Skeletal muscle cell (primary cell): ENCODE measurements at regions not wholly inside any gene's neighbourhood (a gene's known extent, or its start where the extent isn't known, plus 50 kb on each side); places are given as distances from the start of the nearest gene placed in this dataset.

Experiments used
- DNase-seq: peaks from one replicate; pipeline ENCODE4 v3.0.0-alpha.2; 2010; ENCODE audit warnings: low read depth
- H3K4me3 ChIP-seq: 2 replicates; pipeline ENCODE4 v1.5.1; 2011; ENCODE audit warnings: low read depth, mild to moderate bottlenecking, control low read depth, low read length, moderate library complexity

DNA sequence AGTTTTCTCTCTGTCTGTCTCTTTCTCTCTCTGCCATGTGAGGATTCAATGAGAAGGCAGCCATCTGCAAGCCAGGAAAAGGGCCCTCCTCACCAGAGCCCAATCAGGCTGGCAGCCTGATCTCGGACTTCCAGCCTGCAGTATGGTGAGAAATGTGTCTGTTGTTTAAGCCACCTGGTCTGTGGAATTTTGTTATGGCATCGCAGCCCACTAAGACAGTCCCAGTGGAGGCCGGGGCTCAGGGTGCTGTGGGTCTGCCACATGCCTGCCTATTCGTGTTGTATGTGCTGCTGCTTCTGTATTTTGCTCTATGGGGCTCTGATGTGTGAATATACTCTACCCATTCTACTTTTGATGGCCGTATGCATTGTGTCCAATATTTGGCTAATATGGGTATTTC, 139.0 kb upstream of the HS6ST1 start:
- no peak for DNase-seq
- no peak overlapping the region for H3K4me3 ChIP-seq

DNA sequence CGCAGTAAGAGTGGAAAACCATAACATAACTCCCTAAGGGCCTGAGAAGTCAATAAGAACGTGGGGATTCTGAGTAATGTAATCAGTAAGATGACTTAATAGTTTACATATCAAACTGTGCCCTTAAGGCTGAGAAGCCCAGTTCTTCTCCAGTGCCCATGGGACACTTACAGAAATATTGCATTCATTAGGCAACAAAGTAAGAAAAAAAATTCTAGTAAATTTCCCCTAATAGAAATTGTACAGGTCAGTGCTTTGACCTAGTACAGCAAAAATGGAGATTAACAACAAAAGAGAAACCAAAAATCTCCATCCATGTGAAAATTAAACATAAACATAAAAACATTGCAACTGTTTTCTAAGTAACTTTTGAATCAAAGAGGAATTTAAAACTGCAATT, 139.8 kb upstream of the HS6ST1 start:
- no peak for DNase-seq

DNA sequence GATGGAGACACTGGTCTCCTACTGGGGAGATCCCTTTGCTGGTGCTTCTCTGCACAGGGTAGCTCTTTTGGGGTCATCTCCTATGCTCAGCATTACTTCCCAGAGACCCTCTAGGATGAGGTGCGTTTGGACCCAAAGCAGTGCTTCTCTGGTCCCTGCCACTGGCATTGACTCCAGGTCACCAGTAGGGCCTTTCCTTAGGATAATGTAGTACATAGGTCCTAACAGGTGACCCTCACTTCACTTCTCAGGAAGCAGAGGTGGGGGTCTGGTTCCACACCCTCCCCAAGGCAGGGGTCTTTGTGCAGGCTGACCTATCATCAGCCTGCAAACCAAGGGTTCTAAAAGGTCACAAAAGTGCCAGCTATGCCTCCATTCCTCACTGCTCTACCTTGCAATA, 145.8 kb upstream of the HS6ST1 start:
- no peak overlapping the region for H3K4me3 ChIP-seq
- no peak for DNase-seq

More for the DNA sequence above, 139.8 kb upstream of the HS6ST1 start:
- no peak overlapping the region for H3K4me3 ChIP-seq

DNA sequence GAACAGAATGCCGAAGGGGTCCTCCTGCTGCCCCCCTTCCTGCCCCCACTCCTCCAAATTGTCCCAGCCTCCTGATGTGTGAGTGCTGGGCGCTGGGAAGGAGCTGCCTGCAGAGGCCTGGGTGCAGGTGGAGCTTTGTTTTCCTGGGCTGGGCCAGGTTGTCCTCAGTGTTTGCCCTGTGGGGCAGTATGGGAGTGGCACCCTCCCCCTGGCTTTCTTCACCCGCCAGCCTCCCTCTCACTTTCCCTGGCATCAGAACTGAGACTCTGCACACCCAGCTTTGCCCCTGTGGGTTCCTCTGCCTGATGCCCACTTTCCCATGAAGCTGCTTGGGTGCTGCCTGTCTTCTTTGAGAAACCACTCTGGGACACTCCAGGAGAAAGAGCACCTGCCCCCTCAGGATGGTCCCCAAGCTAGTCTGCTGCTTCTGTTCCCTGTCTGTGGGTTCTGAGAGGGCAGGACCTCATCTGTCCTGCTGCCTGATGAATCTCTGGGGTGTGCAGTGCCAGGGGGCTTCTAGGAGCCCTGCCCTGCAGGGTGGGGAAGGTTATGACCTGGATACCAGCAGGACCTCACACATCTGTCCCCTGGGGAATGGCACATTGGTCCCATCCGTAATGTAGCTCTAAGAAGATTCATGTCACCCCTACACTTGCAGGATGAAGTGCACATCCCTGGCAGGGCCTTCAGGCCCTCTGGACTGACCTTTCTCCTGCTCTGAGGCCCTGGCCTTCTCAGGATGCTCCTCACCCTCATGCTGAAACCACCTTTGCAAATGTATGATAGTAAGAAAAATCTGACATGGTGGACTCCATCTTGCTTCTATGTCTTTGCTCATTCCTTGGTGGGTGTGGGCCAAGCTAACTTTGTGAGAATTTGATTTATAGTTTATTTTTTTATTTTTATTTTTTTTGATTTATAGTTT, 146.8 kb upstream of the HS6ST1 start:
- no peak for DNase-seq
- H3K4me3 ChIP-seq: no peak overlapping the region

DNA sequence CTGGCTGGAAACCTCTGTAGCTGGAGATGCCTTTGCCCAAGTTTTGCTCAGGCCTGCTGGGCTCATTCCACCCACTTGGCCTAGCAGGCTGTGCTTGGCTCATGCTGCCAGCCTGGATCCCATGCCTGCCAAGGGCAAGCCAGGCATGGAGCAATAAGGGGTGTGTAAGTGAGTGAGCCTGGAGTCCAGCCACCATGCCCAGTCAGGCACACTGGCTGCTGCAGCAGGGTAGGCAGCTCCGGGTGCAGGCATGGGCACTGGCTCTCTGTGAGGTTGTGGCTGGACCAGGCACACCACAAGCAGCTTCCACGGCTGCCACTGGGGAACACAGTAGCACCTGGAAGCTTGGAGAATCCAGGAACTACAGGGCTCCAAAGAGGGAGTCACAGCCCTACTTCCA, 147.7 kb upstream of the HS6ST1 start:
- no peak for DNase-seq
- H3K4me3 ChIP-seq: no peak overlapping the region

DNA sequence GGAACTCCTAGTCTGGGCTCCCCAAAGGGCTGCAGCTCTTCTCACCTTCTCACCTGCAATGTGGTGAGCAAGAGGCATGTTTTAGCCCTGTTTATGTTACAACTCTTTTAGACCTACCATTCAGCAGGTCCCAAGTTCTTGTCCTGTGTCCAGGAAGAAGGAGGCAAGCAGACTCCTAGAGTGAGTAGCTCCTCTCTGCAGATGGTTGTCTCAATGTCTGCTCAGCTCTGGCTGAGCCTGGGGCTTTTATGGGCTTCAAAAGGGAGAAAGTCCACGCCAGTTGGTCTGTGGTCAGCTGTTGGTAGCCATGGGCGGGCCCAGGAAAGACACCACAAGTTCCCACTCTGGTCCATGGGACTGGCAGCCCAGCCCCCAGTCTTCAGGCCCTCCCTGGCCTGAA, 148.1 kb upstream of the HS6ST1 start:
- no peak overlapping the region for H3K4me3 ChIP-seq
- no peak for DNase-seq

DNA sequence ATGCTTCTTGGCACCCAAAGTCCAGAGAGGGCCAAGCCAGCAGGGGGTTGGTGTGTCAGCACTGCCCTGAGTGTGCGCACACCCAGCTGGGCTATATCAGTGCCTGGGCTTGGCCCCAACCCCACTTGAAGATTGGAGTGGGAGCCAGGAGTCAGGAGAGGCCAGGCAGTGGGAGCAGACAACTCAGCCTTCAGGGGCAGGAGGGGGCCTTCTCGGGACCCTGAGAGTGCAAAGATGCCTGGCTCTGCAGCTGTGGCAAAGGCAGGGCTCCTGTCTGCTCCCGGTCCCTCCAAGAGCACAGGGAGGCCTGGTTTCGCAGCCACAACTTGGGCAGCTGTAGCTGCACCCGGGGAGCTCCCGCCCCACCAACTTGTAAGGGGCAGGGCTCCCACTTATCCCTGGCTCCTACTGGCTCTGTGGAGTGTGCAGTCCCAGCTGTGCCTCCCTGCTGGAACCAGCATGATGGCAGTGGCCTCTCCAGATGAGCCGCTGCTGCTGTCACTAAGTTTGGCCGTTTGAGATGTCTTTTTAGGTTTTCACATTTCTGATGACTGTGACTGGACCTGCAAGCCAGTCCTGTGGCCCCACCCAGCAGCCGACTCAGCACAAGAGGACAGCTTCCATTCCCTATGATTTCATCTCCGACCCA, 148.8 kb upstream of the HS6ST1 start:
- no peak for DNase-seq

DNA sequence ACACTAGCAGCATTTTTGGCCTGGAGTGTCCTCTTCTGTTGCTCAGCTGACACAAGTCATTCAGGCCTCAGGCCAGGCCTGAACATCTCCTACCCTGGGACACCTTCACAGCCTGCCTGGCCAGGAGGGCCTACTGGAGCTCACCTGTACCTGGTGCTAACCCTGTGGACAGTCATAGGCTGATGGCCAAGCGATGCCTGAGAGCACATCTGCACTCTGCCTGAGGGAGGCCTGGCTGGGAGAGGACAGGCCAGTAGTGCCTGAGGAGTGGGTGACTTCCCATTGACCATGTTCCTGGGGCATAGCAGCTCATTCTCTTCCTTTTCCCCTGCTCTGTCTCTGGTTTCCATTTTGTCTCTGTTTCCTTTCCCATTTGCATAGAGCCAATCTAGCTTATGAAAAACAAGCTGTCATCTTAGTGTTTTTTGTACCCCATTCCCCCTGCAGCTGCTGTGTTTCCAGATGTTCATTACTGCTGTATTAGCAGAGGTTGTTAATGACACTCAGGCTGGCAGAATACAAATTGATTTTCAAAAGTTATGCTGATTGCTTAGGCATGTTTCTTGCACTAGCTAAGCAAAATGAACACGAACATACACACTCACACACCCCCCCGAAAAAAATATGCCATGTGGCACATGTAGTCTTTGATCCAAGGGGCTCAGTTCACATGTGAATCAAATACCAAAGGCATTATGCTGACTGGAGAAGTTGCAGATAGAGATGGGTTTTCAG, 149.7 kb upstream of the HS6ST1 start:
- H3K4me3 ChIP-seq: no peak overlapping the region
- no peak for DNase-seq

More for the DNA sequence above, 148.8 kb upstream of the HS6ST1 start:
- no peak overlapping the region for H3K4me3 ChIP-seq

DNA sequence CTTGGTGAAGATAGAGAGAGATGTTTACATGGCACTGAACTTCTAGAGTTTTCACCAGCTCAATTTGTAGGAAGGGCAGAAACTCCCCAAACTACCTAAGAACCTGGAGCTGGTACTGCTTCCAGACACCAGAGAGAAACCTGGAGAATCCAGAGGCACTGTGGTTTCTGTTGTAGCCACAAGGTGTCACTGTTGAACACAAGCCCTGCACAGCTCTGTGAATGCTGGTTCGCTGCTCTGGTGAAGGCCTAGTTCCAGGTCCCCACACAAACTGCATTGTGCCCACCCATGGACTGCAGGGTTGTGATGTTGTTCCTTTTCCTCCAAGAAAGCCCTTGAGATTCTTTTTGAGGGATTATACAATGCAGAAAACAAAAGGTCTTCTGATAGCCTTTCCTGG, 150.5 kb upstream of the HS6ST1 start:
- no peak overlapping the region for H3K4me3 ChIP-seq
- no peak for DNase-seq

DNA sequence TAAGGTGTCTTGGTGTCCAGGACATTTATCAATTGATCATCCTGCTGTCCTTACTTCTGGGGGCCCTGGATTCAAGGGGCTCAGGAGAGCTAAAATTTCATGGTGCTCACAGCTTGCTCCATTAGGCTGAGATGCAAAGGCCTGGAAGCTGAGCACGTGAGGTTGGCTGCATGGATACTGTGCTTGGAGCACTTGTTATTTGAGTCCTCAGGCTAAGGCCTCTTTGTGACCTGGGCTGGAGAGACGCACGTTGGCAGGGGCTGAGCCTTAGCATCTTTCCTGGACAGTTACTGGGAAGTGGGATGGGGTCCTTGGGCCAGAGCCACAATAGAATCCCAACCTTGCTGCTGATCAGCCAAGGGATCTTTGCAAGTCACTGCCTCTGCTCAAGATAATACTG, 151.2 kb upstream of the HS6ST1 start:
- no peak for DNase-seq

DNA sequence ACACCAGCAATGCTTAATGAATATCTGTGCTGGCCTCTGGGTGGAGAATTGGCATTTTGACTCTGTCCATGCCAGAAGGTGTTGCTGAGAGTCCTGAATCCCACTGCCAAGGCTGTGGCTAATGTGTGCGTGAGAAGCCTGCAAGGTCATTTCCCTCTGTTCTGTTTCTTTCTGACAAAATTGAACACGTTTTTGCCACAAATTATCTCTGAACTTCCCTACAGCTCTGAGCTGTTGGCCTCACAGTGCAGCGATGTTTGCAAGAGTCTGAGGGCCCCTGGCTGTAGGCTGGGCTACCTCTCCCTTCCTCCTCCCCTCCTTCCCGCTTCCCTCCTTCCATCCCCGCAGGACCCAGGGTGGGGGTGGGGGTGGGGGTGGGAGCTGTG, 154.1 kb upstream of the HS6ST1 start:
- H3K4me3 ChIP-seq: no peak overlapping the region
- peak; percentile 4 for DNase-seq

More for the DNA sequence above, 151.2 kb upstream of the HS6ST1 start:
- no peak overlapping the region for H3K4me3 ChIP-seq

DNA sequence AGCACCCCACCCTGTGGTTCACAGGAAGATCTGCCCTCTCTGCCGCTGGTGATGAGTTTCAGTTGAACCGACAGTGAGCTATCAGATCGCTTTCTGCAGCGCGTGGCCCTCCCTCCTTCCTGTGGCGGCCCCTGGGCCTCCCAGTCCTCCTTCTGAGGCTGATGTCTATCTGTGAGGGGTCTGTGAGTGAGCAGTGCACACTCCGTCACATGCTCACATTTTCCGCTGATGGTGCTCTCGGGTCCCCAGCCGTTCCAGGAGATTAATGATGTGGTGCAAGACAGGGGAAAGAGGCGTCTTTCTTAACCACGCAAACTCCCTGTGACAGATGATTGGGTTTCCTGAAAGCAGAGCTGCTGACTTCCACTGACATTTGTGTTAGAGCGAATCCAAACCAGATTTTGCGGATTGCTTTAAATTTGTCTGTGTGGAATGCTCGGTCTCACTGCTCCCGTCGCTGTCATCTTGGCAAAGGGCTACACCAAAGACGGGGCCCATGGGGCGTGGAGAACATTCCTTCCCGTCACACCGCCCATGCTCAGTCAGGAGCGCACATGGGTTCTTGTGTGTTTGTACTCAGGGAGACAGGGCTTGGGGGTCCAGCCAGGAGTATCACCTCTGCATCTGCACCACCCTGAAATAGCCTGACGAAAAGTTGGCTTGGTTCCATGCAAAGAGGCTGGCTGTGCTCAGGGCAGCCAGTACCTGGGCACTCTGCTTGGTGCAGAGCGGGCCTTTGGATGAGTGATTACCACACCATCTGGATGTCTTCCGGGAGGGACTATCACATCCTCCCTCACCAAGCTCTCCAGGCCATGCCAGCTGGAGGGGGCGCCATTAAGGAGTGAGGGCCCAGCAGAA, 154.7 kb upstream of the HS6ST1 start:
- H3K4me3 ChIP-seq: no peak overlapping the region
- DNase-seq: peak; percentile 14

DNA sequence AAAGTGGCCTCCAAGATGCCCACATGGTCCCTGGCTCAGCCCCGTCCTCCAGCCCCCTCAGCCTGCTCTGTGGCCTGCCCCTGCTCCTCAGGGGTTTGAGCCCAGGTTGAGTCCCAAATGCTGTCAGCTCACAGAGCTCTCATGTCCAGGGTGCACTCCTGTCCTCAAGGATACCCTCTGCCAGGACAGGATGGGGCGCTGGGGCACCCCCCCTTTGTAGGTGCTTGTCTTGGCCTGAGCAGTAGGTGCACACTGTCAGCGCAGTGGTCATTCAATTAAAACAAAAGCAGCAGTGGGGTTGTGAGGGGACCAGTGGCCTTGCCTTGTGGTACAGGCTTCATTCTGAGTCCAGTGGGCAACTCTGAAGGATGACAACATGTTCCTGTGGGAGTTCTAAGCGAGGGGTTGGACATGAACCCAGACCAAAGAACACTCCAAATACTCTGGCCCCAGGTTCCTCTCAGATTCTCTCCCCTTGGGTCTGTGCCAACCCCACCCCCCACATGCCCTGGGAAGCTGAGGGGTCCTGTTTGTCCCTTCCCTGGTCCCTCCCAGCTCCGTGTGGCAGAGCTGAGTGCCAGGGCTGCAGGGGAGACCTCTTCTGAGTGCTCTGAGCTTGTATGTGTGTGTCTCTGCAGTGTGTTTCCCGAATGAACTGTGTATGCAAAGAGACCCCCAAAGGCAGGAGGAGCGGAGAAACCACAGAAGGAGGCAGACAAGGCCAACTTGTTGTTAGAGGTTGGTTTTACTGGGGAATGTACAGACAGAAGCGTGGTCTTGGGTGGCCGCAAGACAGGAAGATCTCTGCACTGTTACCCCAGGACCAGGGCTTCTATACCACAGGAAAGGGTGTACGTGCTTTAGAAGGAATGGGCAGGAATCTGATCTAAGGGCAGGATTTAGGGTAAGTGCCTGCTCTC, 155.6 kb upstream of the HS6ST1 start:
- DNase-seq: no peak

DNA sequence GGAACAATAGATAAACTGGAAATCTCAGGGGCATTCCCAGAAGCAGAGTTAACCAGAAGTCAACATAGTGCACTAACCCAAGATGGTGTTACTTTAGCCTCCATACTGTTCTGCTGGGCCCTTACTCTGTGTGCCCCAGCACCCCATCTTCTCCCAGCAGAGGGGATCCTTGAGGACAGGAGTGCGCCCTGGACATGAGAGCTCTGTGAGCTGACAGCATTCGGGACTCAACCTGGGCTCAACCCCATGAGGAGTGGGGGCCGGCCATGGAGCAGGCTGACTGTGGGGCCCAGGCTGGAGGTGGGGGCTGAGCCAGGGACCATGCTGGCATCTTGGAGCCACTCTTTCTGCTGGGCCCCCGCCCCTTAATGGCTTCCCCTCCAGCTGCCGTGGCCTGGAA, 156.3 kb upstream of the HS6ST1 start:
- no peak for DNase-seq
- H3K4me3 ChIP-seq: no peak overlapping the region

More for the DNA sequence above, 155.6 kb upstream of the HS6ST1 start:
- no peak overlapping the region for H3K4me3 ChIP-seq

DNA sequence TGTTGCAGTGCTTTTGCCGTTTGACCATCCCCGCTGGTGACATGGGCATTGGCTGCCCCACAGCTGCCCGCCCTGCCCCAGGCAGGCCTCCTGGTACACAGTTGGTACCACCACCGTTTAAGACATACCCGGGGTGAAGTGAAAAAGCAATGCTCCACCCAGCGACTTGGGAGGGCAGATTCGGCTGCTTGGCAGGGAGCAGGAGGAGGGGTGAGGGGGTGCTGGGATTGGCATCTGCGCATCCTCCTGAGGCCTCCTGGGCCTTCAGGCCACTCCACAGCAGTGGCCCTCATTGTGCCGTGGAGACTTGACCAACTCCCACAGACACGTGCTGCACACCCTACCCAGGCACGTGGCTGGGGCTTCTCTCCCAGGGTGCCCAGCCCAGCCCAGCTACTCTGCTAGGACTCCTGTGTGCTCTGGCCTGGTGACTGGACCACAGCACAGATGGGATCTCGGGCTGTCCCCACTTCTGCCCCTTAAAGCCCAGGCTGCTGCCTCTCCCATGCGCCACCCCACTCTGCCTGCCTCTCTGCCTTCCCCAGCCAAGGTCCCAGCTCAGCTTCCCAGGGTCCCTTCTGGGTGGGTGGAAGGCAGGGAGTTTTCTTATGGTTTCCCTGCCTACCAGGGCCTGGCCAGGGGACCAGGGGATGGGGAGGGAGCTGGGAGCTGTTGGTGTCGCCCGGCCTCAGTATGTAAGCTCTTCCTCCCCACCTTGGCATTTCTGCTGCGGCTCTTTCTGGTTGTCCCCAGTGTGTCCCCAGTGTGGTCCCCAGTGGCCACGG, 157.0 kb upstream of the HS6ST1 start:
- no peak overlapping the region for H3K4me3 ChIP-seq
- no peak for DNase-seq

DNA sequence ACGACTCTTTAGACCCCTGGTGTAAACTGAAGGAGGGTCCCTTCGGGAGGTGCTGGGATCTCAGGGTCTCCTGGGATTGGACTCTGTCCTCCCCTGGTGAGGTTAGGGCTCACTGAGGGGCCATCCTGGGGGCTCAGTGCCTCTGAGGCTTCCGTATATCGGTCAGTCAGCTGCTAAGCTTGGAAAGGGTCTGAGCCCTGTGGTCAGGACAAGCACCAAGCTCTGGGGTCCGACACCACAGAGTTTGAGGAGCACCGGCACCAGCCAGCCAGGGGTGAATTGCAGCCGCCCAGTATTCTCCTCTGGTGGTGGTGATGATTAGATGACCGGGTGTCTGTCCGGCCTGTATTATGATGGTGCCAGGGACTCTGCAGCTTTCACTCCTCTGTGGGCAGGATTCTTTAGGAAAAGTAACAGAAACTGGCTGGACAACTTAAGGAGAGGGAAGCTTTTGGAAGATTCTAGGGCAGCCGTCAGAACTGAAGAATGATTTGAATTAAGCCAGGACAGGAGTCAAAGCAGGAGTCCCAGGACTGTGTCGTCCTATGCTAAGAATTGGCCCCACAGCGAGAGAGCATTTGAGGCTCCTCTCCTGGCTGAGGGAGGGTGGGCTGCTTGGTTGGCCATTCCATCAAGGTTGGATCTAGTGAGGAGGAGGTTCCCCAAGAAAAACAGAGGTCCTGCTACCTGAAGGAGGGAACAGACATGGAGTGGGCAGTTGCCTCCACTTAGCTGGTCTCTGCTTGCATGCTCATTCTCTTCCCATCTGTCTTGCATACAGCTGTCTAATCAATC, 158.6 kb upstream of the HS6ST1 start:
- no peak for DNase-seq
- no peak overlapping the region for H3K4me3 ChIP-seq

DNA sequence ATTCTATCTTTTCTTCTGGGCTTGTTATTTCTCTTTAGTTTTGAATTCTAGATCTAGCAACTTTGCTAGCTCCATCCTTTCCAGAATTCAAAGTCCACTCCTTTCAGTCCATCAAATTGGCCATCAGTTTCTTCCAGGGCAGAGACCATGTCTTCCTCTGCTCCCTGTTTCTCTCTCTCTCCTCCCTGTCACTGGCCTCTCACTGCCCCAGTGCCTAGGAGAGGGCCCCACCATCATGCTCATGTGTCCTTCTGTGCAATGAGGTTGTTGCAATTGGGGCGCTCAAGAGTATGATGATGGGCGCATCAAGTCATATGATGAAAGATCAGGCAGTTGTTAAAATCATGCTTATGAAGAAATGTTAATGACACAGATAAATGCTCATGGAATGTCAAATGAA, 159.2 kb upstream of the HS6ST1 start:
- no peak overlapping the region for H3K4me3 ChIP-seq
- no peak for DNase-seq
